HUDEP-2 (cell line): ENCODE measurements at regions not wholly inside any gene's neighbourhood (a gene's known extent, or its start where the extent isn't known, plus 50 kb on each side); places are given as distances from the start of the nearest gene placed in this dataset.

ENCODE experiments used
- DNase-seq, 76 experiments: peaks; one replicate each; lab custom pipeline; 2025; ENCODE audit not compliant: unreplicated experiment in 76 of 76; lab: John Stamatoyannopoulos, UW

DNA sequence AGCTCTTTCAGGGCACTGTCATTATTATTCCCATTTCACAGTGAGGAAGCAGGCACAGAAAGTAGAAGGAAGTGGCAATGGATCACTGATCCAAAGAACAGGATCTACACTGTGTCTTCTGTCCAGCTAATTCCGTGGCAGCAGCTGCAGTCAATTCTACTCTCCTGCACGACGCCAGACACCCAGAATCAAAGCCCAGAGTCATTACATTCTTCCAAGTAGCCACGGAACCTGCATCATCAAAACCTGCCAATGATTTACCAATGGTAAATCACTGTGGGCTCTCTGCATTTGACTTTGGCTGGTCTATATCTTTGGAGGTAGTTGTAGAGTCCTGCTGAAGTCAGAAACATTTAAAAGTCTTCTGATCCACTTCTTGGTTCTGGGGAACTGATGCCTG lies 767.7 kb downstream of the LIG4 start:
- no peak for DNase-seq

DNA sequence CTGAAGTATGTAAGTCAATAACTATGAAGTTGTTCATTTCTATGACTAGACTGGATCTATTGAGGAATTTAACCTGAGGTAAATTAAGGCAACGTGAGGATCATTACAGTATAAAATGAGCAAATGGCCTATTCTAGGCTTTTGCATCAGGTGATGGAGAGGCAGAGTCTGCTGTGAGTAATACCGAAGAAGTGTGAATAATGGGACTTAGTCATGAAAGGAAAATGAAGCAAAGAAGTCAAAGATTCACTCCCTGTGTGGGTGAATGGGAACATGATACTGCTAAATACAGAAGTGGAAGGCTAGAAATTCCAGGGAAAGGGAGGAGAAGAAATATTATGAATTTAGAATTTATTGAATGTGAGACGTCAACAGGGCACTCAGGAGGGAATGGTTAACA lies 774.1 kb downstream of the LIG4 start:
- no peak for DNase-seq

GRCh38 chr13:107438251-107438650 lies 777.1 kb downstream of the LIG4 start:
- no peak for DNase-seq

- no peak for DNase-seq
These were observed 781.0 kb downstream of the LIG4 start for GRCh38 chr13:107434347-107434746.

- no peak for DNase-seq
These were observed 787.8 kb downstream of the LIG4 start for GRCh38 chr13:107427536-107427935.

GRCh38 chr13:107422421-107422820 lies 792.9 kb downstream of the LIG4 start:
- DNase-seq = no peak

- DNase-seq = no peak
These were observed 793.4 kb downstream of the LIG4 start for GRCh38 chr13:107421951-107422350.

DNA sequence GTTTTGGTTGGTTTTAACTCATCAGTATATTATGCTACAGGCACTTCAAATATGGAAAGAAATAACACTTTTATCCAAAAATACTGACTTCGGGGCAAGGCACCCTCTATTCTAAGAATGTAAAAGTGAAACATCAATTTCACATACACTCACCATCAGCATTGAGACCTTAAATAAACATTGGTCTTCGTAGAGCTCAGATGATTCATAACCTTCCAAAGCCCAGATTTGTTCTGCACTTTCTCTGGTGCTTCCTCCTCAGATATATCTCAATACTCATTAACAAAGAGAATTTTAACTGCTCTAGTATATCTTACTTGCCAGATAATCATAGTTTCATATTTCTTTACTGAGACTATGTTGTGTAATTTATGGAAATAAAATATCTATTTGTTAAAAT lies 794.3 kb downstream of the LIG4 start:
- no peak for DNase-seq

DNA sequence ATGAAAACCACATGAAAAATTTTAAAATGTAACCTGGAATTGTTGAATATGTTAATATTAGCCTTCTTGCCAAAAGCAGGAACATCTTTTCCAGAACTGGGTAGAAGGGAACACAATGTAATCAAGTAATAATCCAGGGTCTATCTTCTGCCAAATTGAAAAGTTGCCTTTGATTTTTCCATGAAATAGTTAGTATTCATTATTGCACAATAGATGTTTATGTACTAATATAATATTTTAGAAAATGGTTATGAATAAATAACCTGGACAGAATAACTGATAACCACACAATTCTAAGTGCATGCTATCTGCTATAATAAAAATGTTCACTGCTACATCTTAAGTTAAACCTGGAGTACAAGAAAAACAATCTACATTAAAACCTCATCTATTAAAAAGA lies 802.3 kb downstream of the LIG4 start:
- no peak for DNase-seq

- DNase-seq = no peak
These were observed 808.3 kb downstream of the LIG4 start for GRCh38 chr13:107407074-107407473.

- DNase-seq = no peak
These were observed 819.2 kb downstream of the LIG4 start for GRCh38 chr13:107395927-107396662.

DNA sequence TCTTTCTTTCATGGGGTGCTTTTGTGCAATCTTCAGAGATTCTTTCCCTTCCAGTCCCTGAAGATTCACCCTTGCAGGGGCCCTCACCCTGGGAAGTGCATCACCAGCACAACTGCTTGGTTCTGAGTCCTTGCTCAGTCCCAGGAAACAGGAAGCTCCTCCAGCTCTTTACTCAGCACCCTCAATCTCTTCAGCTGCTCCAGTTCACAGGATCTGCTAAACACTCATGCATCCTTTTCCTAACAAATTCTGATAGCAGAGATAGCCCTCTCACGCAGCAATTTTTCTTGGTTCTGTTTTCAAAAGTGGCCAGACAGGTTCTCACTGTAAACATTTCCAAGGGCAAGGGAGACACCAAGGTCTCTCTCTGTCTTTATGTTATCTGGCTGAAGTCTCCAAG lies 823.1 kb downstream of the LIG4 start:
- no peak for DNase-seq

GRCh38 chr13:107387525-107387924 lies 819.6 kb upstream of the ARGLU1 start:
- no peak for DNase-seq

GRCh38 chr13:107379407-107380155 lies 811.6 kb upstream of the ARGLU1 start:
- DNase-seq = no peak

DNA sequence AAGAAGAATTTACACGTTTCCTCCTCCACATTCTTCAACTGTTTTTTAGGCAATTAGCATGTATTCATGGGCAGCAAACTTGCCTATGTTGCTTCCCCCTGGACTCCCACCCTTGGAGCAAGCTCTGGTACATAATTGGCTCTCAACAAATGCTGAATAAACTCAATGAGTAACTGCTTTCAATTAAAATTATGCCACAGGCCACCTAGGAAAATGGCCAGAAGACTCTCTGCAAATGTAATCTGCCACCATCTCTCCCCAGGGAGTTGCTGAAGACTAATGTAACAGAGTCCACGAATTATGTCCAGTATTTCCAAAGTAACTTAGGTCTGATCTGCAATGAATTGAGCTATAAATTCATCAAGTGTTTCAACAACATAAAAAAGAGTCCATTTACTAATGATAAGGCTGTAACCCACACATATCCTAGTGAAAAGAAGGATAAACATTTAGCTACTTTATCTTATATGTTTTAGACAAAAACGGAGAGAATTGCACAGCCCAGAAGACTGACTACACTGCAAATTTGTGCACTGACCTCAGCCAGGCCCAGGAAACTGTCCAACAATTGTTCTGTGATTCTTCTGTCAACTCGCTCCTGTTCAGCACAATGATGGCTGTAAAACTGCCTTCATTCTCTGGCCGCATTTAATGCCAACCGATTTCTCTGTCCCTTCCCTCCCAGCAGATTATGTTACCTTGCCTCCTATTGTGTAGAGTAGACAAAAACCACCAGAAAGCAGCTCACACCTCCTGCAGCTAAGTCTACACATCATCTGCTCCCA lies 808.6 kb upstream of the ARGLU1 start:
- DNase-seq = no peak

DNA sequence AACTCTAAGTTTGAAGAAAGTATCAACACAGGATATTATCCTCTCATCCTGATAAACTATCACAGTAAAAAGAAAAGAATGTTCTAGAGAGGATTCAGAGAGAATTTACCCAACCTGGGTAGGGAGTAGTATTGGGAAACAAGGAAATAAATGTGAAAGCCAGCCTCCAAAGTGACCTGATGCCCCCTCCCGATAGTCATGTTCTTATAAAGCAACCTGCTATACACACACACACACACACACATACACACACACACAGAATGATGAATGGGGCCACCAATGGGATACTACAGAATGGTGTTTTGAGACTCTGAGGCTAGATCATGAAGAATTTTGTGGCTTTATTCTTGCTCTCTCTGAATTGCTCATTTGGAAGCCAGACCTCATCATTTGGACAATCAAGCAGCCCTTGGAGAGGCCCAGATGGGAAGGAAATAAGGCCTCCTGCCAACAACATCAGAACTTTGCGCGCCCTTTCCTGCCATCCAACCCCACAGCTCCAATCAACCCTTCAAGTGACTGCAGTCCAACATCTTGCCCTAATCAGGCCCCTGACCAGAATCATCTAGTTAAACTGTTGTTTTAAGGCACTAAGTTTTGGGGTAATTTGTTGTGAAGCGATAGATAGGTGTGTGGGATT lies 807.9 kb upstream of the ARGLU1 start:
- DNase-seq = no peak

DNA sequence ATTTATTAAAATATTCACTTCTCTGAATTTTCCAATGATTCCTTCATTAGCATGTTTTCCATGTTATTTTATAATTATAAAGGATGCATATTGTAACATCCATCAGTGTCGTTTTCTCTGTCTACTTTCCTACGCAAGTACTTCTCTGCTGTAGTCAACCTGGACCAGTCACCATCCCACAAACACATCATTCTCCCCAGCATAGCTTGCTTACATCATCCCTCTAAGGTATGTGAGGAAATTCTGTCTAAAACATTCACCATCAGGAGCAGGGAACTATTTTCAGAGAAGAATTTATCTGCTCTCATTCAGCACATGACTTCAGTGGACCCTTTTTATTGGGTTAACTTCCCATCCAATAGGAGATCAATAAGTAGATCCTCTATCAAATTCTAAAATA lies 806.1 kb upstream of the ARGLU1 start:
- DNase-seq = no peak

DNA sequence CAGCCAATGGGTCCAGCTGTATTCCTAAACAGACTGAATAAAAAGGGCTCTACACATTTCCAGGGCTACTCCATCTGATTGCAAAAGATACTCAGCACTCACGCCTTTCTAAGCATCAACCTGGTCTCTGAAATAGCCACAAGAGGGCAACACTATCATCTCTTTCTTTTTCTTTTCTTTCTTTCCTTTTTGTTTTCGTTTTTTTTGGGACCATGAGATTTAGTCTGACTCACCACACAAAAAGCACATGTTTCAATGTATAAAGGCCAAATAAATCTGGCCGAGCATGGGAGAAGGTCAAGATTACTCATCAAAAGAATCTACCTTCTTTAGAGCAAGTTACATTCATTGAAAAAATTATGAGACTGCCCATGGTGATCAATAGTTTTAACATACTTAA lies 805.6 kb upstream of the ARGLU1 start:
- no peak for DNase-seq

GRCh38 chr13:107370015-107370785 lies 802.3 kb upstream of the ARGLU1 start:
- DNase-seq = no peak

DNA sequence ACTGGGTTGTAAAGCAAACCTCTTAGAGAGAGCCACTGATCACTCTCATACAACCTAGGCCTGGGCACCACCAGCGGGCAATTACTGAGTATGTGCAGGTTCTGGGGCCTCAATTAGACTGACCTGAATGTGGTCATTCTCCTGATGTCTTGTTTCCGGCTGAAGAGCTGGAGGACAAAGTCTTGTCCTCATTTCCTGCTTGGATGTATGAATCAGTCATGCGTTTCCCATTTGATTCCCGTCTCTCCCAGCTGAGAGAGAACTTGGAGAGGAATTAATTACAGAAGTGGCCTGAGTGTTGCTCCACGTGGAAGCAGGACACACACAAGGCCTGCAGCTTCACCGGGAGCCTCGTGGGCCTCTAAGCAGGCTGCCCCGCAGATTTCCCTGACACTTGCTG lies 799.3 kb upstream of the ARGLU1 start:
- no peak for DNase-seq
